ENCODE measurements at regions not wholly inside any gene's neighbourhood (a gene's known extent, or its start where the extent isn't known, plus 50 kb on each side); places are given as distances from the start of the nearest gene placed in this dataset.
"Not testable (repeated sequence)": the region's sequence is repeated elsewhere in the genome, so short reads cannot be mapped to it uniquely, and the experiment has no call there.

DNA sequence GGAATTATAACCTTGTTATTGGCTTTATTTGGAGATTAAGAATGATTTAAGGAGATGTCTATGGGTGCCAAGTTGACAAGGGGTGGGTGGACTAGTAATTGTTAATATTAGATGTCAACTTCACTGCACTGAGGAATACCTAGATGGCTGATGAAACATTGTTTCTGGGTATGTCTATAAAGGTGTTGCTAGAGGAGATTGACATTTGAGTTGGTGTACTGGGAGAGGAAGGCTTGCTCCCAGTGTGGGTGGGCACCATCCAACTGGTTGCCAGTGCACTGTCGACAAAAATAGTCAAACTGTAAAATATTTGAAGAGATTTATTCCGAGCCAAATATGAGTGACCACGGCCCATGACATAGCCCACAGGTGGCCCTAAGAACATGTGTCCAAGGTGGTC lies 378.8 kb downstream of the NDFIP2 start:
- DNase-seq = no peak

DNA sequence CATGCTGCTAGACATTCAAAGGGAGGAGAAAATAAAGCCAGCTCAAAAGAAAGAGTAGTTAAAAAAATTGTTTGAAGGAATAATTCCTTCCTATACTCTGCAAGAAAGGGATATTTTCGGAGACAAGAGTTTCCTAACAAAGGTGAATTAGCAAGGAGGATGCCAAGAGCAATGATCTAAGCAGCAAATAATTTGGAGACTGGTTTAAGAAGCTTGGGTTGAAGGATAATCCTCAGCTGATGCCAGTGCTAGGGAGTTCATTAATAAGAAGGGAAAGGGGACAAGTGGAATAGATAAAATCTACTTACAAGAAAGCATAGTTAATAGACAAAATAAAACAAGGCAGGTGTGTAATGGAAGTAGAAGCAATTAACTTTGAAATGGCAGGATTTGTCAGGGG lies 372.3 kb downstream of the NDFIP2 start:
- no peak for DNase-seq

DNA sequence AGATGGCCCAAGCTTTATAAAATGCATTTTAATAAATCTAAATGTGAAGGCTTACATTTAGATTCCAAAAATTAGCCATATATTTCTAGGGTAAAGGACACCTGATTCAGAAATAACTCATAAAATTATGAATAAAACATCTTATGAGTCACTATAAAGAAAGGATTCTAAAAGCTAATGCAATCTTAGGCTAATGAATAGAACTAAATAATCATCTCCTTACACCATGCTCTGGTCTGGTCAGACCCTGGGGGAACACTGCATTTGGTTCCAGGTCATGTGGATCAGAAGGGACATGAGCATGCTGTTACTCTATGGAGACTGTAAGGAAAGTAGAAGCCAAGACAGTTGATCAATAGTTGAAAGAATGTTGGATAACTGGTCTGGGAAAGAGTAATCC lies 370.4 kb downstream of the NDFIP2 start:
- no peak for DNase-seq

DNA sequence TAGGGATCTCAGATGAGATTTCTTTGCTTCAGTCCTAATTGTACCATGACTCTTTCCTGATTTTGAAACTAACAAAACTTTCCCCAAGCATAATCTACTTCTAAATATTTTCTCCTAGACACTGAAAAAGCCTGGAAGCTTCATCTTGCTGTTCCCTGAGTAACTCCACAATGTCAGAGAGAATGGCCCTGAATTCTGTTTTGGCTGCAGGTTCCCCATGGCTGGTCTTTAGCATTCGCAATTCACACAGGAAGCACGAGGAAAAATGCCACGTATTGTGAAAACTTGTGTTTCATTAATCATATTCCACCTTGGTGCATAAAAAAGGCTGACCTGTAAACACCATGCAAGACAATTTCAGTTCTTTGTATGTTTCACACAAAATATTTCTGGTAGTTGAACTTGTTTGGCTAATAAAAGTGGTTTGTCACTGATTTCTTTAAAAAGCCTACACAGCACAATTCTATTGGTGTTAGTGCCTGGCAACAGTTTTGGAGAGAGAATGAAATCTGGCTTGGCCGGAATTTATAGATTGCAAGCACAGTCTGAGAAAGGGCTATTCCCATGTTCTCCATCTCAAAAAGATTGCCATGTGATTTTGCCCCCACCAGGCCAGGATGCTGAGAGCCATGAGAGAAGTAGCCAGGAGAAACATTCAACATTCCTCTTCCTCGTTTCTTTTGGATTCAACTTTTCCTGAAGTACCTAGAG lies 367.1 kb downstream of the NDFIP2 start:
- DNase-seq = no peak

DNA sequence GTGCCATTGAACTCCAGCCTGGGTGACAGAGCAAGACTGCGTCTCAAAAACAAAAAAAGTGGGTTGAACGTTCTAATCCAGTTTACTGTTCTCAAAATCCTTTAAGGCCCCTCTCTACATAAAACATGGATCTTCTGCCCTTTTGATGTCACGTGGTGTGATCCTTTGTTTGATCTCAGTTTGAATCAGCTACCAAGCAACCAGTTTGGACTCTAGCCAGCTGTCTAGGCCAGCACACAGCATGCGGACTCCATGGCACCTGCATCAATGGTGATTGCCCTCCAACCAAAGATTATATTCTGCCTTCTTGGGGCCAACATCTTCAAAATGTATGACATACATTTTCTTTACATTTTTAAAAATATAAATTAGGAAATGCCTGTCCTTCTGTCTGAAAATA lies 365.4 kb downstream of the NDFIP2 start:
- DNase-seq = no peak

DNA sequence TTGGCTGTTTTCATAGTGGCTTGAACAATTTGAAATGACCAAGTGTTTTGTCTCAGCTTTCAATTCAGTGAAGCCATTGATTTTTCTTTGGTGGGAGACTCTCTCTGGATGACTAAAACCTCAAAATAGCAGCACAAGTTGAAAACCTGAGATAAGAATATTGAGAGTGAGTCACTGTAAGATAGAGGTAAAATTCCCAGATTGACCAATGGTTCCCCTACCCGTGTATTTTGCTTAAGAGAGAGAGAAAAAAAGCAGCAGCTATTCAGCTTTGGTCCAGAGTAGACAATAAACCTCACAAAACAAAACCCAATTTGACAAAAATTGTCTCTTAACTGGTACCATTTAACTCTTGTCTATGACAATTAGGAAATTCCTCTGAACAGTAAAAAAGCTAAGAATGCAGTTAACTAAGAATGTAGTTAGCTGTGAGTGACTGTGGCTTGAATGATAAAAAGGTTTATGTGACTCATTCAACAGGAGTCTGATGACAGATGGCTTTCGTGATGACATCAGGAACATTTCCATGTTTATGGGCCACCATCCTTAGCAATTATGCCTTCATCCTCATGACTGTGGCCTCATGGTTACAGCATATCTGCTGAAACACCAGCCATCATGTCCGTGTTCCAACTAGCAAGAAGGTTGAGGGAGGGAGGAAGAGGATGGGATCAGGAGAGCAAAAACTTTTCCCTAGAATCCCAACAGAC lies 356.9 kb downstream of the NDFIP2 start:
- DNase-seq = no peak

DNA sequence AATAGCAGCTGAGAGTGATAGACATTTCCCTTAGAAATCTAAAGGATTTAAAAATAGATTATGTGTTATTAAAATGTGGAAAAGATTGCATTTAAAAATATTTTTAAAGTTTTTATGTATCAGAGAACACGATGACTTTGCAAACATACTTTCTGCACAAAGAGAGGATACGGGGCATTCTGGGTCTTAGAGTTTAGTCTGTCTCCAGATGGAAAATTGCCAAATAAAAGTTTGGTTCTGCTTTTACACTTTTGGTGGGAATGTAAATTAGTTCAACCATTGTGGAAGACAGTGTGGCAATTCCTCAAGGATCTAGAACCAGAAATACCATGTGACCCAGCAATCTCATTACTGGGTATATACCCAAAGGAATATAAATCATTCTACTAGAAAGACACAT lies 355.2 kb downstream of the NDFIP2 start:
- DNase-seq = not testable (repeated sequence)

DNA sequence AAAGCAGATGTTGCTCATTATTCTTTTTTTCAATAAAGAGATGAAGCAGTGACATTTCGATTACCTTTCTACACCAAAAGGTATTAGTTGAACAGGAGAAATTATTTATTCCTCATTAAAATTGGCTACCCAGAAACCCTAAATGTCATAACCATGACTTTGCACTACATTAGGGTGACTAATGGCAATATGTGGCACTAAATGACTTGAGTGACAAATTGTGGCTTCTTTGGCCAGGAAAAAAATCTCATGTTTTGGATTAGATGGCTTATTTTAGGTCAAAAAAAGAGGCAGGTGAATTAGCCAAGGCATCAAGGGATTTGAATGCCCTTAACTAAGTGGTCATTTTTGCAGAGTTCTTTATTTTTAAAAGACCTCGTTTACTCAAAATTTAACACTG lies 353.9 kb downstream of the NDFIP2 start:
- DNase-seq = no peak

DNA sequence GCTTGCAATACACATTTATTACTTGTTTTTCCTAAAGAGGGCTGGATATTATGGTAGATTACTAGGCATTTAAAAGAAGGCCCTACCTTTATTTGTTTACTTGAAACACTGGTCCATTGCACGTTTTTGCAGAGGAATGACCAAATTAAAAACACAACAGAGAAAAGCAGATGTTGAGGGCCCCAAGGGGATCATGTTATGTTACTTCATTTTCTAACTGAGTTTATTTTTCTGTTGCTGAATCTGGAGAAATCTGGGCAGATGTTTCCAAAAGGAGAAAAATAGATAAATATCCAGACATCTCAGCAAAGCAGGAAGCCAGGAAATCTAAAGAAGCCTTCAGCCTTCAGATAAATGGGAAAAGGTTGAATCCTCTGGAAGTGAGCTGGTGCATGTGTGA lies 353.0 kb downstream of the NDFIP2 start:
- no peak for DNase-seq

DNA sequence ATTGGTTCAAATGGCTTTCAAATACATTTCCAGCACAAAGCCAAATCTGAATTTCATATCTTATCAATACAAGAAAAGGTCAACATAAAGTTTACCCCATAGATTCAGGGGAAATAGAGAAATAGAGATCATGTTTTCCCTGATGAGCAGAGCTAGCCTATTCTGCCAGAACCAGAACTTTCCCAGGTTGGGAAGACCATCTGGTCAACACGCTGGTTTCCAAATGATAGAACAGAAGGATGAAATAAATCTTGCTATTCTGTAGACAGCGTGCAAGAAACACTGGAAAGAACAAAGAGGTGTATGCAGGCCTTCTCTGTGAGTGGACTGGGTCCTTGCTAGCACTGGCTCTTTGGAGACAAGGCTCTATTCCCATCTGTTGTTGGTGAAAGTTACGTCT lies 350.6 kb downstream of the NDFIP2 start:
- DNase-seq = no peak

DNA sequence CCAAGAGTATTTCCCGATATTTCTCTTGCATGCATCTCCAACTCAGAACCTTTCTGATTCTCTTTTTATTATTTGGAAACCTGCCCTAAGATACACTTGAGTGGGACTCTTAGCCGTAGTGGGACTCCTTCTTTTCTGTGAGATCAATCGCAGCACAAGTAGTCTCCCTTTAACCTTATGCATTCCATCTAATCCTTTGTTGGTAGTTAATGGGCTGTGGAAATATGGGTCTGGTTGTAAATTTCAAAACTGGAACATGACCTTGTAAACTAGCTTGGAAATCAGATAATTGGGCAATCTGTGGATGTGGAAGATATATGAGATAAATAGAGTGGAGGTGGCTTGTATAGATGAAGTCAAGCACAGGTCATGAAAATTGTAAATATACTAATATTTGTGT lies 350.0 kb downstream of the NDFIP2 start:
- no peak for DNase-seq

DNA sequence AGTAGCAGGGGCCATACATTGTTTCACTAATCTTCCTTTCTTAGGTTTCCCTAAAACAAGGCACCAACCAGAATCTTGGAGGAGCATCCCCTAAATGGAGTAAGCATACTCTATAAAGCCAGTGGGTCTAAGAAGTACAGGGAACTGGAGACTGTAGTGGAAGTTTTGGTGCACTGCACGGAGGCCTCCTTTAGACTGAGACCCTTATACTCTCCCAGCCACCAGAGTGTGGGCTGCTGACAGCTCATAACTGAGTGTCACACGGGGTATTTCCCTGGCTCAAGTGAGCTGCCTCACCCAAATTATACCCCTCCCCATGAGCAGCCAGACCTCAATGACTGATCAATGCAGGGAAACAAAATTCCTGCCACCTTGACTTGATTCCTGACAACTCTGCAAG lies 349.5 kb downstream of the NDFIP2 start:
- no peak for DNase-seq

DNA sequence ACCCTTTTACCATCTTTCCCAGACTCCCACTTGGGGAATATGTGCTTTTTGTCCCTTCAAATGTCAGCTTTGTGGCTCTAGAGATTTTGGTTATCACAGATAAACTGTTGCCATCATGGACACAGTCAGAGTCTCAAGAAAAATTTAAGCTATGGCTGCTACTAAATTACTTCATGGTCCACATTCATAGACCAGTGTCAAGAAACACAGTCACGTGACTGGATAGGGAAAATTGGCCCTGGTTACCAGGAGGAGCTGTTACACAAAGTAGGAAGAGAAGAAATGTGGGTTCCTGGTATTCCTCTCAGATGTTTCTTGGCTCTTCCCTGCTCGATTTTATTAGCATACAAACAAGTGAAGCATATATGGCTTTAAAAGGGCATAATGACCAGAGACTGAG lies 348.9 kb downstream of the NDFIP2 start:
- no peak for DNase-seq

DNA sequence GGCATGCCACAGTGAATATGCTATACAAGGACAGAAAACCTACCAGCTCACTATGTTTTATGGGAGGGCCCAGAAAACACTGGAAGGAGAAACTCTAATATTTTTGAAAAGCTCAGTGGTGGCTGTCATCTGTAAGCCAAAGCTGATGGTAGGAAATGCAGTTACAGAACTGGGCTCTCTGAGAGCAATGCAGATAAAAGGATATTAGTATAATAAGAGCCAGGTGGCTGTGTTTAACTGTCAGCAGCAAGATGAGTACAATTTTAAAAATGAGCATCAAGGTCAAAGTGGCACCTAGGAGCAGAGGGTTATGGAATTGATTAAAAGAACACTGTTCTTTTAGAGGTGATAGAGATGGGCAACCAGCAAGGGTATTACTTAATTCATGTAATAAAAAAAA lies 345.0 kb downstream of the NDFIP2 start:
- DNase-seq = no peak

DNA sequence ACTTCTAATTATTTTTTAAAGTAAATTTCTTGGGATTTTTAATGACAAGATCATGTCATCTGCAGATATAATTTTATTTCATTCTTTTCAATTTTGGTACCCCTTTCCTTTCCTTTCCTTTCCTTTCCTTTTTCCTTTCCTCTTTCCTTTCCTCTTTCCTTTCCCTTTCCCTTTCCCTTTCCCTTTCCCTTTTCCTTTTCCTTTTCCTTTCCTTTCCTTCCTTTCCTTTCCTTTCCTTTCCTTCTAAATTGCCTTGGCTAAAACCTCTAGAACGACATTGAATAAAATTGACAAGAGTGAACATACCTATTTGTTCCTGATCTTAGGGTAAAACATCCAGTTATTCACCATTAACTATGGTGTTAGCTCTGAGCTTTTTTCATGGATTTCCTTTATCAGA lies 334.1 kb downstream of the NDFIP2 start:
- no peak for DNase-seq

DNA sequence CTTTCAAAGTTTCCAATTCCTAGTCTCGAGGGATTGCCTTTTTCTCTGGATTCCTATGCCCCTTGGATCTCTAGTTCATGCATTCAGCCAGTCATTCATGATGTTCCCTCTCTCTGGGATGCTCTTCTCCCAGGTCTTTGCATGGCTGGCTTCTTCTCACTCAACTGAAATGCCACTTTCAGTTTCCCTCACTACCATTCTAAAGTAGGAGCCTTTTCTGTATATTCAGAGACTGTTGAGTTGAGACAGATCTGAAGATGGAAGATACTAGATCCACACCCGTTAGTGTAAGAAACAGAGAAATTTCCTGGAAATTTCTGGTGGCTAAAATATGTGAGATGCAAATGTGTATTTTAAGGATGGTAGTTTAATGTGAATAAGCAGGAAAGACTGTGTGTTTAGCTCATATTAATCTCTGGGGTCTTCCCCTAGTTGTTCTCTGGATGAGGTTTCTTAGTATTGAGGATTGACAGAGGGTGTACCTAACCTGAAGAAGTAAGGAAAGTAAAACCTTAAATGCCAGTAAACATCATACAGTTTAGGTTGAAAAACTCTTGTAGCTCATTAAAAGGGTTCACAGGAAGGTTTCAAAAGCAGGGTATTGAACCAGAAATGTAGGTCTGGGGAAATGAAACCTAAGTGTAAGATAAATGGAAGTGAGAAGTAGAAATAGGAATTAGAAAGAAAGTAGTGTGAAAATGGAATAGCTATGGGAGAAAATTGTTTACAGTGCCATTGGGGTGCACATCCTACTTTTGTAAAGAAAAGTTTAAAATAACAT lies 331.3 kb downstream of the NDFIP2 start:
- DNase-seq = no peak

DNA sequence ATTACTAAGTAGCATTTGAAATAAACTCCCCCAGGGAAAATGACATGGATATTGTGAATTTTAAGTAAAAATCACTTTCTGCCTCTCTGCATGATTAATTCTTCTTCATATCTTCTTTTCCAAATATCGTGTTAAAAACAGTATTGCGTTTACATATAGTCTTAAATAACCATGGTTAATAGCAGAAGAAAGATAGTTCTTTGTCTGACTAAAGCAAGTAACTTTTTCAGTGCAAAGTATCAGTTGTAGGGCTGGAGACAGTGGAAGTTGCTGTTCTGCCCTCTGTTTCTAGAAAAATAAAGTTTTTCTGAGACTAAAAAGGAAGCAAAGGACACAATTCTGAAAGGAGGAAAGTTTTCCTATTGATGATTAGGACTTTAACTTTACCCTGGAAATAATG lies 330.2 kb downstream of the NDFIP2 start:
- DNase-seq = no peak

DNA sequence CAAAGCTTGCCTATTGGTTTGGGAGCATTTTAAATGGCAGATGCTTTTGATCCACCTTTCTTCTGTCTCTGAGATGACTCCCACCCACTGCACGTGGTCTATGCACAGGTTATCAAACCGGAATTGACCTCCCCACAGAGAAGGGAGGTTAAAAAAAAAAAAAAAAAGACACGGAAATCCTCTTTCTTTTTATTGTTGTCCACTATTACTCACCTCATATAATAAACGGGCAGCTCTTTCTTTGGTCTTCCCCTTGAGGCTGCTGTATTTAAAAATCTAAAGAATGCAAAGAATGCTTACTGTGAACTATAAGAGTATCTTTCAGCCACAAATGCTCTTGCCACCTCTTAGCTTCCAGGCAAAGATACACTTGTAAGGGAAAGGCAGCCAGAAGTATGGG lies 329.7 kb downstream of the NDFIP2 start:
- no peak for DNase-seq

DNA sequence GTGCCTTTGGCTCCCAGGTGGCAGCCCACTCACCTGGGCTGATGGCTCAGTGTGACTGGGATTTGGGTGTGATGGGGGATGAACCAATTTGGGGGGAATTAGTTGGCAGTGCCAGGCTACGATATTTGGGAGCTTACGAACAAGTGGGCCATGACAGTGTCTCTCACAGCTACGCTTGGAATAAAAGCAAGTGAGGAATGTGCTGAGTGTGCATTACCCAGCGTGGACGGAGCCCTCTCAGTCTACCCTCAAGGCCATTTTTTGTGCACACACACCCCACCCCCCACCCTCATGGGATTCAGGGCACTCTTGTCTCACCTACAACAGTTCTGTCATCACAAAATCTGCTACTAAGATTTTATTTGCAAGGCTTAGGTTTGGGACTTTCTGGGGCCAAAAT lies 329.1 kb downstream of the NDFIP2 start:
- no peak for DNase-seq

DNA sequence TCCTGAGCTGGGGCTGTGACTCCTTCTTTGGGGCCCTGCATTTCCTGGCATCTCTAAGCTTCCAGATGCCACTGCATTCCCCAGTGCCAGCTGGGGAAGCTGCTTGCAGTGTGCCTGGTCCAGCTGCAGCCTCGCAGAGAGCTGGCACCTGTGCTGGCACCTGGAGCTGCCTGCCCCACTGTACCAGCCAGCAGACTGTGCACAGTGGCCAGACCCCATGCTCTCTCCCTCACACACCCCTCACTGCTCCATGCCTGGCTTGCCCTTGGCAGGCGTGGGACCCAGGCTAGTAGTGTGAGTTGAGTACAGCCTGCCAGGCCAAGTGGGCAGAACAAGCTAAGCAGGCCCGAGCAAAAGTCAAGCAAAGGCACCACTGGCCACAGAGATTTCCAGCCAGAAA lies 327.5 kb downstream of the NDFIP2 start:
- no peak for DNase-seq

DNA sequence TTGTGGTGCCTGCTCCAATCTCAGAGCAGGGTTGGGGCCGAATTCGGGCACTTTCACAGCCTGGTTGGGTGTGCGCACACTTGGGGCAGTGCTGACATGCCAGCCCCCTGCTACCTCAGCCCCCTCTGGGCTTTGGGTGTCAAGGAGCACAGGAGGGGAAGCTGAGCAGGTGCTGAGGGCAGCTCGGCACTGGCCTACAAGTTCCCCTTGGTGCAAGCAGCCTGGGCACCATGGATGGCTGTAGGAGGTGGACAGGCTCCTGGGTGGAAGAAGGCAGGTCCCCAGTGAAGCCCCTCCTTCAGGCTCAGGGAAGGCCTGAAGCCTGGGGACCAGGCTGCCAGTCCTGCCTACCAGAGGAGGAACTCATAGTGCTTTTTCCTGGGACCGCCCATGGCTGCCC lies 326.6 kb downstream of the NDFIP2 start:
- DNase-seq = no peak

DNA sequence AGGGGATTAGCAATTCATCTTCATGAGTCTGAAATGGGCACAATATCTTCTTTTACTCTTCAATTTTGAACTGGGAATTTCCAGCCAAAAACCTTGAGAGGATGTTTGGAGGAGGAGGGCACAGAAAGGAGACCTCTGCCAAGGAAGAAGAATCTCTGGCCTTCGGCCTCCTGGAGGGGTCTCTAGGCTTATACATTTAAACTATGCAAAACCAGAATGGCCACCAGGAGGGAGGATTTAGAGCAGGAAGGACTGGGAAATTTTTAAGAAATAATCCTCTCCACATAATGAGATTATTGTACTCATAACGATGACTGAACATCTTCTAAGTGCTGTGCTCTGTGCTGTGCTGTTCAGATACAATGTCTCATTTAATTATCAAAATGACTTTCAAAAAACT lies 325.9 kb downstream of the NDFIP2 start:
- no peak for DNase-seq

DNA sequence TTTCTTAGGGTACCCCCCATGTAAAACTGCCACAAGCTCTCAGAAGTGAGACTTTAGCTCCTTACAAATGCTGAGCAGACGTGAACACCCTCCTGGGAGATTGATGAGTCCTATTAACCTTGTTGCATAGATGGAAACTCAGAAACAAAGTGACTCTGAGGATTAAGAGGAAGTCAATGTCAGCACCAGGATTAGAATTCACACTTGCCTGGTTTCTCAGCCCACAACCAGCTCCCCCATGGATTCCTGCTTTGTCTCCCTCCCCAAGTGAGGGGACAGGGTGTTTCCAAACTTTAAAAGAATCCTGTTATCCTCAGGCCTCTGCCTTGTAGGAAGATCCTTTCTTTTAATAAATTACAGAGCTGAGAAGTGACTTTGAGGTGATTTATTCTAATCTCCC lies 324.4 kb downstream of the NDFIP2 start:
- DNase-seq = no peak

DNA sequence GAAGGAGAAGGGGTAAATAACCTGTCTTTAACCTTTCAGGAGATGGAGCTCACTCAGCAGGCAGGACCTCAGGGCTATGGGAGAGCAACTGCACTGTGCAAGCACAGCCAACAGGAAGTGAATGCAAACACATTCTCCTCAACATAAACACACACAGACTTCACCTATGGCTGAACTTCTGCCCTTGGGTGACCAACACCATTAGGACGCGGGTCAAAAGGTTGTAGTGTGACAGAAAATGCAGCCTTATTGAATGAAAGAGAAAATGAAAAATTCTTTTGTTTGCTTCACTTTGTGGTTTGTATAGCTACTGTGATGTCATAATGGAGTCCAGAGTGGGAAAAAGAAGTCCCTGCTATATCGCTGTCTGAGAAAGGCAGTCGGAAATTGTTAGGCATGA lies 323.0 kb downstream of the NDFIP2 start:
- DNase-seq = no peak

All from CD4-positive, alpha-beta T cell treated with Interferon alpha-2 for 1 hour (primary cell).